Middle frontal gyrus (tissue), 1 donor: ENCODE measurements at regions not wholly inside any gene's neighbourhood (a gene's known extent, or its start where the extent isn't known, plus 50 kb on each side); places are given as distances from the start of the nearest gene placed in this dataset.
"Not testable (repeated sequence)": the region's sequence is repeated elsewhere in the genome, so short reads cannot be mapped to it uniquely, and the experiment has no call there.

Experiments used
- DNase-seq: peaks from one replicate; pipeline ENCODE4 v3.0.0-alpha.2; 2015; ENCODE audit warnings: low spot score; ENCODE audit errors: extremely low spot score

DNA sequence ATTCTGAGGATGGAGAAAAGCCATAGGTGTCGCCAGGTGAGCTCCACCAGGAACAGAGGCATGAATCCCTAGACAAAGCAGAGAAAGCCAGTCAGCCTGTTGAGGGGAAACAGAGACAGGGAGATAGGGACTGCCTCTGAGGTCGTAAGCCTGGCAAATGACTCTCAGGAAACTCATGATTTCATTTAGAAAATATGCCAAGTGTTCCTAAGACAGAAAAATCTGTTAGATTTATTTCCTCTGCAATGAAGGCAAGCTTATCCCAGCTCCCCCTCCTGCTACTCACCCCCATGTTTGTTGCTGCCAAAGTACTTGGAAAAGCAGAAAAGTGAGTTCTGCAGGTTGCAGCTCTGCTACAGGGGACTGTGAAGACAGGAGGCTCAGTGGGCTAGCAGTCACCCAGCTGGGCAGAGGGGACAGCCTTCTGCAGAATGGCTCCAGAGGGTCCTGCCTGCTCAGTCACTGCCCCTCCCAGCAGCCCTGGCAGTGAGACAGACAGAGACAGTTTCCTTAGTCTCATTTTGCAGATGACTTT is 184.3 kb downstream of the ADRA2A start:
- no peak for DNase-seq

DNA sequence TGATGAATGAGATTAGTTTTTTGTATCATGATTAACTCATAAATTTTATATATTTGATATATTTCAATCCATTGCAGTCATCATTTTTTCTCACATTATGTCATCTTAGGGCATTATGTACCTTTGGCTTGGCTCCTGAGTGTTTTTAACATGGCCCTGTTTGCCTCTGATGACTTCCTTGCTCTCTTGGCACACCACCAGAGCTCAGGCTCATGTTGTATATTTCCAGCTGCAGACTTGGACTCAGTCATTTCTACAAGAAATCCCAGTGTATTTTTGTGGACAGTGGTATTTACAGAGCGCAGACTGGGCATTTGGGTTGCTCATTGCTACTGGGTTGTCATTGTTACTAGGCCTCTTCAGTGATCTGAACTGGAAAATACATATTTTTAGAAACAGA is 188.5 kb downstream of the ADRA2A start:
- no peak for DNase-seq

DNA sequence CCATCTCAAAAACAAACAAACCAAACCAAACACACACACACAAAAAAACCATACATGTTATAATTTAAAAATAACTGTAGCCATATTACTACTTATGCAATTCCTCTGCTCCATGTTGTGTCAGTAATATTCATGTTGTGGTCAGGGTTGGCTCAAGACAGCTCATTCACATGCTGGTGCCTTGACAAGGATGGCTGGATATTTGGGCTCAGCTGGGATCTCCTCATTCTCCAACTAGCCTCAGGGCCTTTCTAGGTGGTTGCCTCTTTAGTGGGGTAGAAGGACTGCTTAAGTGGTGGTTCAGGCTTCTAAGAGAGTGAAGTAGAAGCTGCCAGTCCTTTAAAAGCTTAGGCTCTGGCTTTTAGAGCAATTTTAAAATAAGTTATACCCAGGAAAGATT is 189.3 kb downstream of the ADRA2A start:
- DNase-seq, result no peak

DNA sequence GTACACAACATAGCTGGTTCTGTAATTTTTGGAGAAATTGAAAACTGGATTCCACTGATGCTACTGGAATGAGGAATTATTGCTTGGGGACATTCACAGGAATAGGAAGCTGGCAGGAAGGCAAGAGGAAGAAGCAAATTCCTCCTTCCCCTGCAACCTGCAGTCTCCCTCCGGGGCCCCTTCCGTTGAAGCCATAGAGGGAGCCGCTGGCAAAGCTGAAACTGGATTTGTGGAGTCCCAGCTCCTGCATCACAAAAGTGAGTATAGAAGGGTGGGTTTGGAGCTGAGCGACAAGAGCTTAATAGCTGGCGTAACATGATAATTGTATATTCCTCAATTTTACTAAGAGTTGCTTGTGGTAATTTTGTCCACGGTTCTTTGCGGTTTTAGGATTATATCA is 190.8 kb downstream of the ADRA2A start:
- DNase-seq, result no peak

DNA sequence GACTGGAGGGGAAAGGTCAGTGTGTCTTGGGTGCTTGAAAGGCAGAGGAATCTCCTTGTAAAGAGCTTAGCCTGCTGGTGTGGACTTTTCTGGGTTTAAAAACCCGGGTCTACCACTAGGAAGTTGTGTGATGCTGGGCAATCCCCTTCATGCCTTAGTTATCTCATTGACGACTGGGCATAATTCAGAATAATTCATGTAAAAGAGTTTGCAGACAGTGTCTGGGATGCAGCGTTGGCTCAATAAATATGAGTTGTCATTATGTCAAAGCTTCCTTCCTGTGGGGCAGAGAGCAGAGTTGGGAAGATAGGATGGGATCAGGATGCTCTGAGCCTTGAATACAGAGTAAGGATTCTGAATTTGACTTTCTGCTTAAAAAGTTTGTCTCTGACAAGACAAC is 196.4 kb downstream of the ADRA2A start:
- DNase-seq, result no peak

DNA sequence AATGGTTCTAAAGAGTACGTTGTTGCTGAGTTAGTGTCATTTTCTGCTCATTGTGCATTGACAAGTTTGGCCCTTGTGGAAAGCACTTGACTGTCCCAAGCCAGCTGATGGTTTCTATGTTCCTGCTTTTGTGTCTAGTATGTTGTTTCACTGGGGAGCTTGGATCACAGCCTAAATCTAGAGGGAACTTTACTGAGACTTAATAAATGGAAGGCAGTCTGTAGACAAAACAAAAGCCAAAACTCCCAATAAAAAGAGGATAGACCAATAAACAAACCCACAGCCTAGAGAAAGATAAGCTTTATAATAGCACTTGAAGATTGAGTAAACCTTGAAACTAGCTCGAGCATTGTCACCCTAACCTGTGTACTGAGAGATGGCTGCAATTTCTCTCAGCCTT is 196.8 kb downstream of the ADRA2A start:
- DNase-seq, result no peak

DNA sequence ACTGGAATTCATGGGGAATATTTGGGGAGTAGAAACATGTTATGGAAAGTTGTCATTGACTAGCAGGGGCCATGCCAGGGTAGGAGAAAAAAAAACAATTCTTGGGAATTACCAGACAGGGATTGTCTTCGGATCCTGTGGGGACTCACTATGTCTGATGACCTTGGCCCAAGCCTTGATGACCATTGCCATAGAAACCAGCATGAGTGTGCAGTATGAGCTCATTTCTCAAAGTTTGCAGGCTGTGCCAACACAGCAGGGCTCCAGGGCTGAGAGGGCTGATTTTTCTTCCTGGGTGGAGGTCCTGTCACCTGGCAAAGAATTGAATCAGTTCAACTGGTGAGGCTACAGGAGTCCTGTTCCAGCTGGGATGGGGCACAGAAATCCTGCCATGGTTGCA is 198.3 kb downstream of the ADRA2A start:
- DNase-seq, result no peak

DNA sequence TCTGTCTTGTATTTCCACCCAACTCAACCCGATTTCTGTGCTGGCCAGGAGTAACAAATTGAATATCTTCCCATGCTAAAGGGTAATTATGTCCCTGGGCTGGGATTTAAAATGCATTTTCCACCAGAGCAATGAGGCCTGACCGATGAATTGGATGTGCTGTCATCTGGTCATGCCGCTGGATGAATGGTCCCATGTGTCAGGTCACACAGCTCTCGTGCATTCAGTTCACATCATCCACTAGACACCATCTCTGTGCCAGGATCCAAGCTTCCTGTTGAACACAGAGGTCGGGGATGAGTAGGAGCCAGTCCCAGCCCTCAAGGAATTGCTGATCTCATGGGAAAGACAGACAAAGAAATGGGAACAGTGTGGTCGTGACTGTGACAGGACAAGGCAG is 200.8 kb downstream of the ADRA2A start:
- DNase-seq, result no peak

DNA sequence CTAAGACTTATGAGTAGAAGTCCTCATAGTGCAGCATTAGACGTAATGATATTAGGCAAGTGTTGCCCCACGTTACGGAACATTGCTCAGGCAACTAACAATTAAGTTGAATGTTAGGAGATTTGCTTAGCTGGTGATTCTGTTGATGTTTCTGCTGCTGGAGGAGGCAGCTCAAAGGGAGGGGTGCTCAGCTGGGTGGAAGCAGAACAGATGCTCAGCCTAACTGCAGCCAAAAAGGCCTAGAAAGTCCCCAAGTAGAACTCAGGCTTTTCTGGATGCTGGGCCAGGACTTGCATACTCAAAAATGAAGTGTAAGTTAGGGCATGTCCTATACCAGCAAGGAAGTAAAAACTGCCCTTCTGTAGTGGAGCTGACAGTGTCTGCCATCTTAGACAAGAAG is 201.4 kb downstream of the ADRA2A start:
- DNase-seq, result no peak

DNA sequence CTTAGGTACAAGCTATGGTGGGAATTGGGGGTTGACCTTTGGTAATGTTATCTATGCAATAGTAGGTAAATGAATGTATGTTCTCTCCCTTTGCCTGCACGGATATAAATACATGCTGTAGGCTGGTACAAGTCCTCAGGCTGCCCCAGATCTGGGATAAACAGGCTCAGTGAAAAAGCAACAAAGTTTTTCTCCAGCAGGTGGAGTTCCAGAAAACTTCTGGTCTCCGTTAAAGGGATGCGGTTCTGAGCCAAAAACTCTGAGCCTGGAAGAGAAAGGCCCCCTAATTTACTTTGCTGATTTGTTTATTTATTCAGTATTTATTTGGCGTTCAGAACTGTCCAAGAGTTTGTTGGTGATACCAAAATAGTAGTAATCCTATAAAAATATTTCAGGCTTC is 204.7 kb downstream of the ADRA2A start:
- DNase-seq, result peak; percentile 22

DNA sequence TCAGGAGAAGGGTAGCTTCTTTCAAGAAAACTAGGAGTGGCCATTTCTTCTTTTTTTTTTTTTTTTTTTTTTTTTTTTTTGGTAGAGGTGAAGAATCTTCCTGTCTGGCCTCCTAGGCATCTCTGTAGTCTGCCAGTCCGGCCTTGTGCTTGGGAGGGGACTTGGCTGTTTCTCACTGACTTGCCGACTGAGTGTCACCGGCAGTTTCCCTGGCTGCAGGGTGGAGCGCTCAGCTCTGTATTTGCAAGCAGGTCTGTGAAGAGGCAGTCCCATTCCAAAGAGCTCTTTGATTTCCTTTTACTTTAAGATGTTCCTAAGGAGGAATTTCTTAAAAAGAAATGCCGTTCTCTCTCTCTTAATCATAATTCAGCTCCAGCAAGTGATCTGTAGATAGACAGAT is 212.6 kb downstream of the ADRA2A start:
- DNase-seq, result no peak

DNA sequence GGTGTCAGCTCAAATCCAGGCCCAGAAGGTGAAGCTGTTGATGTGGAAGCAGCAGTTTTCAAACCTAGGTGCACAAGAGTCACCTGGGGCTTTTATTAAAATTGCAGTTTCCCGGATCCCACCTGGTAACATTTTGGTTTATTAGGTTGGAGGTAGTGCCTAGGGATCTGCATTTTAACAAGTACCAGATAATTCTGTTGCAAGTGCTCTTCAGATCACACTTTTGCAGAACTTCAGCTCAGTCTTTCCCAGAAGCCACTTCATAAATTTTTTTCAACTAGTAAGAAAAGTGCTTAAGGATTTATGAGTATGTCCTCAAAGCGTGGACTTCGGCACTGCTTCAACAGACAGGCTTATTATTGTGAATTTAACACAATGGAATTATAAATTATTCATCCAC is 213.8 kb downstream of the ADRA2A start:
- DNase-seq, result no peak

DNA sequence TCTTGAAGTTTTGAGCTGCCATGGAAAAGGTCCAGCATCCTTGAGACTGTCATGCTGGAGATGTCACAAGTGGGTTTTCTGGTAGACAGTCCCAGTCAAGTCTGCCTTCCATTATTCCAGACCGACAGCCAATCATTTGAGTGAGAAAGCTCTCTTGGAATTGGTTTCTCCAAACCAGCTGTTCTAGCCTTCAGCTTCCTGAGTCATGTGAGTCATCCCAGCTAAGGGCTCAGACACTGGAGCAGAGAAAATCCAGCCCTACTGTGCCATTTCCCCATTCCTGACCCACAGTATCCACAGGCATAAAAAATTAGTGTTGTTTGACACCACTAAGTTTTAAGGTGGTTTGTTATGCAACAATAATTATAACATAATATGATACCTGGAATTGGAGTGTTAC is 219.0 kb downstream of the ADRA2A start:
- no peak for DNase-seq

DNA sequence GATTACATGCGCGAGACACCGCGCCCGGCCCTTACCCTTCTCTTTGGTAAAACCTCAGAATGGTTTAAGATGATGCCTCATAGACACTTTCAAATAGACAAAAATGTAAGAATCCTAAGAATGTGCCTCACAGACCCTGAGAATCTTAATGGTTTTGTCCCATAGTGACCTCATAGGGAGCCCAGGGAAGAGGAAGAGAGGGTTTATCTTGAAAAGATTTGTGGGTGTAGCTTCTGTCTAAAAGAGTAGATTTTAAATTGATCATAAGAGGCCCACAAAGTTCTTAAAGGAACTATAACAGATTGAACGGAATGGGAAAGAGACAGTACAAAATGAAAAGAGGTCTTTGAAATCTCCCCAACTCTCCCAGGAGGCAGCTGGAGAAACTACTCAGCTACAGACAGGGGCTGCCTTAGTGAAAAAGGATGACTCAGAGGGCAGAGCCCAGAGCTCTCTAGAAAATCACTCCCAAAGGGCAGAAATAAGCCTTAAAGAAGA is 220.6 kb downstream of the ADRA2A start:
- no peak for DNase-seq

DNA sequence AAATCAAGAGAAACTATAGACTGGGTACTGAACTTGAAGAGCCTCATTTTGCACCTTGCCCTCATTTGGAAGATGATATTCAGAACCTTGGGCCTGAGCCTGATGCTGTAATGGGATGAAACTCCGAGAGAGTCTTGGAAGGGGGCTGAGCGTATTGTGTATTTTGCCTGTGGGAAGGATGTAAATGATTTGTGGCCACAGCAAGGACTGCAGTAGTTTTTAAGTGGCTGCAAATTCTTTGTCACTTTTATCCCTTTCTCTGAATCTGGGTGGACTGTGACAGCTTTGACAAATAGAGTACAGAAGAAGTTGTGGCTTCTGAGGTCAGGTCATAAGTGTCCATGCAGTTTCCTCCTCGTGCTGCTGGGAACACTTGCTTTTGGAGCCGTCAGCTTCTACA is 221.2 kb downstream of the ADRA2A start:
- DNase-seq, result no peak

DNA sequence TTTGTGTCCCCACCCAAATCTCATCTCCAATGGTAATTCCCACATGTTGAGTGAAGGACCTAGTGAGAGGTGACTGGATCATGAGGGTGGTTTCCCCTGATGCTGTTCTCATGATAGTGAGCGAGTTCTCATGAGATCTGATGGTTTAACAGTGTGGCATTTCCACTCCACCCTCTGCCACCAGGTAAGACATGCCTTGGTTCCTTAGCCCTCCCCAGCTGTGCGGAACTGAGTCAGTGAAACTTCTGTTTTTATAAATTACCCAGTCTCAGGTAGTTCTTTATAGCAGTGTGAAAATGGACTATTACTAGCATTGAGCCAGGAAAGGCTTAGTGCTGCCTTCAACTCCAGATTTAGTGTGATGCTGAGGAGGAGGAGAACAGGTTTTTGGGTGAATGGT is 222.2 kb downstream of the ADRA2A start:
- no peak for DNase-seq

DNA sequence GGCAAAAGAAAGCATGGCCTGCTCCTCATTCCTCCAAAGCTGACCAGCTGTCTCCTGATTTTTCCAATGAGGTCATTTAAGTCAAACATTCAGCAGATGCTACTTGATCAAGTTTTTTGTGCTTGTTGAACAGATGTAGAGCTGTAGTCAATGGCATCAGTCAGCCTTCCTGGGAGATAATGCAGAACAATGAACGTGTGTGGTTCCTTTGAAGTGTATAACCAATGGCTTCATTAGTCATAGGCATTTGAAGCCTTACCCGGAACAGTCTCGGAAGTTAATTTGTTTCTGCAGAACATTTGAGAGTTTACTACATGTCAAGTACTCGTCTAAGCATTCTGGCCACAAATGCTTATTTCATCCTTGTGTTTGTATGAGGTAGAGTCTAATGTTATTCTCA is 227.1 kb downstream of the ADRA2A start:
- DNase-seq, result no peak

DNA sequence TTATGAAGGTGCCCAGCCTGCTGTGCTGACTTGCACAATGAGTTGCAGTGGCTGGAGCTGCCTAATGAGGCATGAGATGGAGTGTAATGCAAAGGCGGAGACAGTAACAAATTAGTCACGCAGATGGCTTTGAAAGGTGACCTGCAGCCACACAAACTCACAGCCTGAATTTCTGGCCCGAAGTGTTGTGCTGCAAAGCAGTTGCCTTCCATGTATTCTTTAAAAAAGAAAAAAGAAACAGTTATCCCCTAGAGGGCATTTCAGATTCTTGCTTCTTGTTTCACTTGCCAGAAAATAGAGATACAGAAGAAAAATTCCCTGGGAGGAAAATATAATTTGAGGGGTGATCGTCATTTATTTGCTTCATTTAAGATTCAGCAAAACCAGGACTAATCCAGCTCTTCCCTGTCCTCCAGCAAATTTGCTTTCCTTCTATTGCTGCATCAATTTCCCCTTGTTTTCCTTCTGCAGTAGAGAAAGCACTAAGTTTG is 239.9 kb downstream of the ADRA2A start:
- DNase-seq, result no peak

DNA sequence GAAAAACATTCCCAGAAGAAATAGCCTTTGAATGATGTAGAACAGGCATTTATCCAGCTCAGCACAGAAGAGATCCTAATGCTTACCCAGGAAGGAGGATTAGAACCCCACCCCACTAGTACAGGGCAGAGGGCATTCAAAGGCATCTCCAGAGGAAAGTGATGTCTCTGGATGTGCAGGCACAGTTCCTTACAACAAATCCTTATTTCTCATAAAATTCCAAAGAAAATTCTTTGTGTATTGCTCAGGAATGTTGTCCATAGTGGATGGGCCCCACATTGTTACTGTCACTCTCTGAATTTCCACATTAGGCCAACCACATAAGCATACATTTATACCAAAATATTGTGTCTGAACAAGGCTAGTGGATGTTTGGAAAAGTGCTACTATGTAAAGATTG is 243.0 kb downstream of the ADRA2A start:
- no peak for DNase-seq

DNA sequence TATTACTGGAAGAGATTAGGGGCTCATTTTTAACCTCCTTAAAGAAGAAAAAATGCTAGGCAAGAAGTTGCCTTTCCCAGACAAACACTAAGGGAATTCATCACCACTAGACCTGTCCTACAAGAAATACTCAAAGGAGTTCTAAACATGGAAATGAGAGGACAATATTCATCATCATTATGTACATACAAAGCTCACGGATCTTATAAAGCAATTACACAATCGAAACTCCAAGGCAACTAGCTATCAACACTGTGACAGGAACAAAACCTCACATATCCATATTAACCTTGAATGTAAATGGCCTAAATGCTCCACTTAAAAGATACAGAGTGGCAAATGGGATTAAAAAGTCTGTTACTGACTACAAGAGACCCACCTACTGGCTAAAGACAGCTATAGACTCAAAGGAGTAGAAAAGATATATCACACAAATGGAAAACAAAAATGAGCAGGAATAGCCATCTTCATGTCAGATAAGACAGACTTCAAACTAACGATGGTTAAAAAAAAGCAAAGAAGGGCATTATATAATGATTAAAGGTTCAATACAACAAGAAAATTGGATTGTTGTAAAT is 246.6 kb downstream of the ADRA2A start:
- DNase-seq, result no peak

DNA sequence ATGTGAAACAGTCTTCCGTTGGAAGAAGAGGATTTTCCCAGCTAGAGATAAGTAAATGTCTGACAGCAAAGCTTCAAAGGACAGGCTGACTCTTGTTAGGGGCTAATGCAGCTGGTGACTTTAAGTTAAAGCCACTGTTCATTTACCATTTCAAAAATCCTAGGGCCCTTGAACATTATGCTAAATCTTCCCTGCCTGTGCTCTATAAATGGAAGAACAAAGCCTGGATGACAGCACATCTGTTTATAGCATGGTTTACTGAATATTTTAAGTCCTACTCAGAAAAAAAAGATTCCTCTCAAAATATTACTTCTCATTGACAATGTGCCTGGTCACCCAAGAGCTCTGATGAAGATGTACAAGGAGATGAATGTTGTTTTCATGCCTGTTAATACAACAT is 255.3 kb downstream of the ADRA2A start:
- DNase-seq, result not testable (repeated sequence)

DNA sequence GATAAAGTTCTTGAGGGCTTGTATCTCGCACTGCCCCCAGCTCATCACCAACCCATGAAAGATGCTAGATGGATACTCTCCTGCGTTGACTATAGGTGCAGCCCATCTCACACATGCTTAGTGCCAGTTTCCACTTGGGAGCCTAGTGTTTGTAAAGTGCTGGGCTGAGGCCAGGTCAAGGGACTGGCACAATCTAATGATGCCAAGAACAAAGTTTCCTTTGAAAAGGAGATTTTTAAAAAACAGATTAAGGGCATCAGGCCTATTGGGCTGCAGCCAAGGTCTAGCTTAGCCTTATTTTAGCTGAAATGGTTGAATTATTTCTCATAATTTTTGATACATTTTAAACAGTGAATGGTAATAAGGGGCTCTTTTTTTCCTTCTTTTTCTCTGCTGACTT is 259.0 kb downstream of the ADRA2A start:
- DNase-seq, result no peak

DNA sequence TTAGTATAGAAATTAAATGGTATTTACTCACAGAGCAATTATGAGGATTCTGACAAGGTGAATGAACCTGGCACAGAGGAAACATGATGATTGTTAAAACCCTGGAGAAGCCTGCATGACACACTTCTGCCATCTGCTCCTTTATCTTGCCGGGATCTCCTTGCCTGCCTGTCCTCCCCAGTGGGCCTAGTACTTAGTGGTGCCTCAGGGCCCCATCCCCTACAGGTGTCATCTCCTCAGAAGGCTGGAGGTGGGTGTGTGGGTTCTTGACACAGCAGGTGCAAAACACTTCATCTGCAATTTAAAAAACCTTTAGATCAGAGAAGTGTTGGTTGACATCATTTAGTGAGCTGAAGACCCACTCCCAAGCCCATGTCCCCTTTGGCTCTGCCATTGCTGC is 261.2 kb downstream of the ADRA2A start:
- no peak for DNase-seq

DNA sequence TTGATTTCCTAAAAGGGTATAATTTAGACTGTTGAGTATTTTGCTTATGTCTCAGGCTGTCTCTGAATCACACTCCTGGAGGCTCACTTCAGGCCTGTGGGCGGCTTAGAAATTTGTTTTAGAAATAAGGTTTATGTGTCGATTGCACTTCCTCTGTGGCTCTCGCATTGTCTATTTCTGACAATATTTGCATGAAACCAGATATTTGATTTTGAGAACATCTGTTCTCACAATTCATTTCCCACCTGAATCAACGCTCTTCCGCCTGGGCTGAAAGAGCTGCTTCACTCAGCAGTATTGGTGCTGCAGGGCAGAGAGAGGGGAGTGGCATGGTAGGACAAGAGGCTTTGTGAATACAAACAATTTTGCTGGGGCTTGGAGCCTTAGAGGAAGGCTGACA is 262.0 kb downstream of the ADRA2A start:
- no peak for DNase-seq
